Iris pigment epithelial cell (primary cell): ENCODE measurements at regions not wholly inside any gene's neighbourhood (a gene's known extent, or its start where the extent isn't known, plus 50 kb on each side); places are given as distances from the start of the nearest gene placed in this dataset.
A peak's percentile ranks its signal among the peaks of the same experiment; 100 is the strongest.

Experiments used
- DNase-seq: peaks from one replicate; pipeline ENCODE4 v3.0.0-alpha.2; 2011; ENCODE audit warnings: low read depth

DNA sequence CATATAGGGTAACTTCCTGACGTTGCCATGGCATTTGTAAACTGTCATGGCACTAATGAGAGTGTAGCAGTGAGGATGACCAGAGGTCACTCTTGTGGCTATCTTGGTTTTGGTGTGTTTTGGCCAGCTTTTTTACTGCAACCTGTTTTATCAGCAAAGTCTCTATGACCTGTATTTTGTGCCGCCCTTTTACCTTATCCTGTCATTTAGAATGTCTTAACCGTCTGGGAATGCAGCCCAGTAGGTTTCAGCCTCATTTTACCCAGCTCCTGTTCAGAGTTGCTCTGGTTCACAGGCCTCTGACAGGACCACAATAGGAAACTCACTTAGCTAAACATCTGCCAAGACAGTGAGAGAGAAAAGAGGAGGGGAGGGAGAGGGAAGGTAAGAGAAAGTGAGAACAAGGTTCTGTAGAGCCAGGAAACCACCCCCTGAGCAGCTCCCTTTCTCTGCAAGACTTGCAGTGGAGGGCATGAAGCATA is 64.8 kb upstream of the PLEKHG3 start:
- no peak for DNase-seq

DNA sequence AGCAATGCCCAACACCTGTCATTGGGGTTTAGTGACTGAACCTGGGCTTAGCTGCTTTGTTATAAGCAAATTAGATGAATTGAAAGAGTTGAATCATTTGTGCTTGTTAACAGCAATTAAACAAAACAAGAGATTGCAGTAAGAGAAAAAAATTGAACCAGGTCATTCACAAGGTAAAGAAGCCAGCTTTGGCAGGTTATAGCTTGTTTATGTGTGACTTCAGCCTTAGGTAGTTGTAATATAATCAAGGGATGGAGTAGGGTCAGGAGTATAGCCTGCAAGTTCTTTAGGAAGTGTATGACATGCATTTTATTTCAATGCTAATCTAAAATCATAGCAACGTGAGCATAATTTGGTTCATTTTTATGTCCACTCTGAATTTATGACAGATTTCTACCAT is 63.4 kb upstream of the PLEKHG3 start:
- DNase-seq, result no peak

DNA sequence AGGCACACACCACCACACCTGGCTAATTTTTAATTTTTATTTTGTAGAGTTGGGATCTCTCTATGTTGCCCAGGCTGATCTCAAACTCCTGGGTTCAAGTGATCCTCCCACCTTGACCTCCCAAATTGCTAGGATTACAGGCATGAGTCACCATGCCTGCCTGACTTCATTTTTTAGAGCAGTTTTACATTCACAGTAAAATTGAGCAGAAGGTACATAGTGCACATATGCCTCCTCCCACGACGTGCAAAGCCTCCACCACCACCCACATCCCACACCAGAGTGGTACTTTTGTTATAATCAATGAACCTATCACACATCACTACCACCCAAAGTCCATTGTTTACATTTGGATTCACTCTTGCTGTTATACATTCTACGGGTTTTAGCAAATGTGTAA is 62.5 kb upstream of the PLEKHG3 start:
- DNase-seq, result no peak

DNA sequence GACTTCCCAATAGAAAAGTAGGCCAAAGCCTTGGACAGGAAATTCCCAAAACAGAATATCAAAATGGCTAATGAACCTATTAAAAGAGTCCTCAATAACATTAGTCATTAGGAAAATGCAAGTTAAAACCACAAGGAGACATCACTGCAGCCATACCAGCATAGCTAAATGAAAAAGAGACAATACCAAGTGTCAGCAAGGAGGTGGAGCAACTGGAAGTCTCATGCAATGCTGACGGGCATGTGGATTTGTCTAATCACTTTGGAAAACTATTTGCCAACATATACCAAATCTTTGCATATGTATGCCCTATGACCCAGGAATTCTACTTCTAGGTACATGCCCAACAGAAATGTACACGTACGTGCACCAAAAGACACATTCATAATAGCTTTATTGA is 60.5 kb upstream of the PLEKHG3 start:
- DNase-seq, result no peak

DNA sequence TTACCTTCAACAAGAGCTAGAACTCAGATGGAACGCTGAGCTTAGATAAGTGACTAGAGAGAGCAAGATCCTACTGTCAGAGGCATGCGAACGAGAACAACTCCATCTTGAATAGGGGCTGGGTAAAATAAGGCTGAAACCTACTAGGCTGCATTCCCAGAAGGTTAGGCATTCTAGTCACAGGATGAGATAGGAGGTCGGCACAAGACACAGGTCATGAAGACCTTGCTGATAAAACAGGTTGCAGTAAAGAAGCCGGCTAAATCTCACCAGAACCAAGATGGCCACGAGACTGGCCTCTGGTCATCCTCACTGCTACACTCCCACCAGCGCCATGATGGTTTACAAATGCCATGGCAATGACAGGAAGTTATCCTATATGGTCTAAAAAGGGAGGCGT is 59.6 kb upstream of the PLEKHG3 start:
- DNase-seq, result no peak

DNA sequence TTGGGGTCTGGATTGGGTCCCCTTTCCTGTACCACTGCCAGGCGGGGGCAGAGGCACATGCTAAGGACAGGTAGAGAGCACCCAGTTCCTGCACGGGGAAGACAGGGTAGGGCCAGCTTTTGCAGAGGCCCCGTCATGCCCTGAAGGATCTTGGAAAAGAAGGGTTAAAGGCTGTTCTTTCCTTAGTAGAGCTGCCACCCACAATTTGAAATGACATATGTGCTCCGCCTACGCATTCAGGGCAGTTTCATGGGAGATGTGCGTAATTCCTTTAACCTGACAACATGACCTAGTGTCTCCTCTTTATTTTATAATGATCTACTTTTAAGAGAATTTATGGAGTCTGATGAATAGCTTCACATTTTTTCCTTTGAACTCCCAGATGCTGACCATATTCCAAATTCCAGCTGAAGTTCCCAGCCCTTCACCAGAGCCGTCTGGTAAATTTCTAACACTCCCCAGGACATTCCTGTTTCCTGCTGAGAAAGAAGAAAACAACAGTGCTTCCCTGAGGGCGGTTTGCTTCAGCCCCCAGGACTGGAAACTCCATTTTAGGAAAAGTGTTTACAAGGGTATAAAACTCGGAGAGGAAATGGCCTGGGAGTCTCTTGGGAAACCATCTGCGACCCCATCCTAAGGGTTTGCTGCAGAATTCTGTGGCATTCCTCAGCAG is 58.9 kb upstream of the PLEKHG3 start:
- peak; percentile 71 for DNase-seq

DNA sequence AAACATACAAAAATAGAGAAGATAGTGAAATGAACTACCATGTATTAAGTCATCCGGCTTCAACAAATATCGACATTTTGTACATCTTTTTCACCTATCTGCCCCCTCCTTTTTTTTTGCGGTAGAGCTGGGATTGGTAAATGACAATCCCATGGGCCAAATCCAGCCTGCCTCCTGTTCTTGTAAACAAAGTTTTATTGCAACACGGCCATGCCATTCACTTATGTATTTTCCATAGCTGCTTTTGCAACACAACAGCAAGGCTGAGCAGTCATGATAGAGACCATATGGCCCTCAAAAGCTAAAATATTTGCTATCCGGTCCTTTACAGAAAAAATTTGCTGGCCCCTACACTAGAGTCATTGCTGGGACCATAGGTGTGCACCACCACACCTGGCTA is 58.1 kb upstream of the PLEKHG3 start:
- DNase-seq, result peak; percentile 49

DNA sequence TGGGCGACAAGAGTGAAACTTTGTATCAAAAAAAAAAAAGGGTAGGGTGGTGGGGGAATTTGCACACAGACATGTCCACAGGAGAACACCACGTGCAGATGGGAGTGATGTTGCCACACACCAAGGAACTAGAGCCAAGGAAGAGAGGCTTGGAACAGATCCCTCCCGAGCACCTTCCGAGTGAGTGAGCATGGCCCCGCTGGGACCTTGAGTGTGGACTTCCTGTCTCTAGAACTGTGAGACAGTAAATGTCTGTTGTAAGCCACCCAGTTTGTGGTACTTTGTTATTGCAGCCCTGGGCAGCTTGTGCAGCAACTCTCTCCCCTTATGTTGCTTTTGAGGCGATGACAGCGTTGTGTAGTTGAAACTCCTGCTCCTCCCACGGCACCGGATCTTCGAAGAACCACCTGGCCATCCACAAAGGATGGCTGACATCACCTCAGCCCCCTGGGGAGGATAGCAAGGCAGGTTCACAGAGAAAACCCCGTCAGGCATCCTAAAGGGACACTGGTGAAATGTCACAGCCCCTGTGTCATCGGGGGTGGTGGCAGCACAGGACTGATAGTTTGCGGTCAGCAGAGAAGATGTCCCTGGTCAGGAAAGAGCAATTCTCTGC is 54.7 kb upstream of the PLEKHG3 start:
- peak; percentile 55 for DNase-seq

DNA sequence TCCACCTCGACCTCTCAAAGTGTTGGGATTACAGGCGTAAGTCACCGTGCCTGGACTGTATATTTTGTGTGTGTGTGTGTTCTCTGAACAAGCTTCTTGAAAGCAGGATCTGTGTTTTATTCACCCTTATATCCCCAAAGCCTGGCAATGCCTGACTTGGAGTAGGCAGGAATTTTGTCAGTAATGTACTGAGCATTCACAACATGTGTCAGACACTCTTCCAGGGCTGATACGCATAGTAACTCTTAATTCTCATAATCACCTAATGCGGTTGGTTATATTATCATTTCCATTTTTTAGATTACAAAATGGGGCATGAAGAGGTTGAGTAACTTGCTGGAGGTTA is 50.4 kb upstream of the PLEKHG3 start:
- DNase-seq, result no peak

DNA sequence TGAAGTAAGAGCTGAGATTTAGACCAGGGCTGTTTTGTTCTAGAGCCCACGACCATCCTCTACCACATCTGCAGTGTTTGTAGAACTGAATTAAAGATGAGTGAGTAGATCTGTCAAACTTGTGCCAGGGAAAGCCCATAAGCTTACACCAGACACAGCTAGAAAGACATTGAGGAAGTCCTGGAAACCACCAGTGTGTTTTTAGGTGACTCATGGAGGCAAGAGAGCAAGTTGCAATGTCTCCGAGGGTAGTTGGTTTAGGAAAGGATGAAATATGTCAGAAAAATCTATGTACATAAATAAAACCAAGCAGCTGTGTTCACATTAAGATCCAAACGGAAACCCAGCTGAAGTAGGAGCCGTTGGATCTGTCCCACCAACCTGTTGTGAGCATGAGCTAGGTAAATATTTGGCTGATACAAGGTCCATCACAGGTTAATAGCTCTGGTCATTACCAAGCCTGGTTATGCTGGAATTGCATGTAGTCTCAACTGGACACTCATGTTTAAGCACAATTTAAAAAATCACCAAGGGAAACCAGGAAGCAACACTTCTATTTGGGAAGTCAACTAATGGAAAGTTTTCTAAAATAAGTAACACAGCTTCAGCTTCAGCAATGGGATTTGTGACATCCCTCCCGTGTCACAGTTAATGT is 49.9 kb upstream of the PLEKHG3 start:
- DNase-seq, result peak; percentile 95
